22Rv1 (cell line): ENCODE measurements at regions not wholly inside any gene's neighbourhood (a gene's known extent, or its start where the extent isn't known, plus 50 kb on each side); places are given as distances from the start of the nearest gene placed in this dataset.

ENCODE experiments used
- H3K27ac ChIP-seq: fragments of 450-650 bp; 2 replicates; pipeline ENCODE4 v1.5.1; 2017
- ZFX ChIP-seq: fragments of 450-650 bp; IDR thresholded peaks from 2 replicates; pipeline ENCODE4 v1.6.1; 2017; ENCODE audit warnings: antibody characterized with exemption, borderline replicate concordance
- TF ChIP-seq, protein P1 (sequence below): fragments of 450-650 bp; IDR thresholded peaks from 2 replicates; pipeline ENCODE4 v1.5.1; 2017; ENCODE audit warnings: mild to moderate bottlenecking

- no peak for TF ChIP-seq ZFX
- TF ChIP-seq, protein P1, sequence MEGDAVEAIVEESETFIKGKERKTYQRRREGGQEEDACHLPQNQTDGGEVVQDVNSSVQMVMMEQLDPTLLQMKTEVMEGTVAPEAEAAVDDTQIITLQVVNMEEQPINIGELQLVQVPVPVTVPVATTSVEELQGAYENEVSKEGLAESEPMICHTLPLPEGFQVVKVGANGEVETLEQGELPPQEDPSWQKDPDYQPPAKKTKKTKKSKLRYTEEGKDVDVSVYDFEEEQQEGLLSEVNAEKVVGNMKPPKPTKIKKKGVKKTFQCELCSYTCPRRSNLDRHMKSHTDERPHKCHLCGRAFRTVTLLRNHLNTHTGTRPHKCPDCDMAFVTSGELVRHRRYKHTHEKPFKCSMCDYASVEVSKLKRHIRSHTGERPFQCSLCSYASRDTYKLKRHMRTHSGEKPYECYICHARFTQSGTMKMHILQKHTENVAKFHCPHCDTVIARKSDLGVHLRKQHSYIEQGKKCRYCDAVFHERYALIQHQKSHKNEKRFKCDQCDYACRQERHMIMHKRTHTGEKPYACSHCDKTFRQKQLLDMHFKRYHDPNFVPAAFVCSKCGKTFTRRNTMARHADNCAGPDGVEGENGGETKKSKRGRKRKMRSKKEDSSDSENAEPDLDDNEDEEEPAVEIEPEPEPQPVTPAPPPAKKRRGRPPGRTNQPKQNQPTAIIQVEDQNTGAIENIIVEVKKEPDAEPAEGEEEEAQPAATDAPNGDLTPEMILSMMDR: no peak
- no peak overlapping the region for H3K27ac ChIP-seq
Observed at GRCh38 chr6:91241946-91242613, 655.2 kb upstream of the MAP3K7 start.

DNA sequence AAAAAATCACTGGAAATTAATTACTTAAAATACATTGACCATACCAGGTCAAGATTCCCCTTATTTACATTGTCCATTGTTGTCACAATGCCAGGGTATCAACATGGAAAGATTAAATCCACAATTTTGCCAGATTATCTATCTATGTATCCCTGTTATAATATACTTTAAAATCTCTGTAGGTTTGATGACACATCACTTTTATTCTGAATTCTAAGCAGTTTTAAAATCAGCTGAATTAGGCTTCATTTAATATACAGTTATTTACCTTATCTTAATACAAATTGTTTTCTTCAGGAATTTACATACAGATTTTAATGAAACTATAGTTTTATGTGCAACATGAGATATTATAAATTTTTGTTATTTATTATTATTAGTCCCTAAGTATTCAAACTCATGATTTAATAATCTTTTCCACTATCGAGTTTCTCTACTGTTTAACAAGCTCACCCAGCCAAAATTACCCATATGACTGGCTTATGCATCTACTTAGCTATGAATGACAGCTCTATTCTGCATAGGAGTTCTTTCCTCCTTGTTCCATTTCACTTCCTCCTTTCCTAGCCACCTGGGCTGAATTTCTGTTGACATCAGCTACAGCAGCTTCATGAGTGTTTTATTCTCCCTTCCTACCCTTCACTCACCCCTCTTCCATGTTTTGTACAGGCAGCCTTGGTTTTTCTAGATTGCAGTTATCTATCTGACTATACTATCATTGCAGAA is 654.2 kb upstream of the MAP3K7 start:
- no peak for TF ChIP-seq ZFX
- TF ChIP-seq, protein P1: no peak
- H3K27ac ChIP-seq: no peak overlapping the region

- no peak overlapping the region for H3K27ac ChIP-seq
- TF ChIP-seq ZFX: no peak
- TF ChIP-seq, protein P1: no peak
Observed at GRCh38 chr6:91221072-91221720, 634.3 kb upstream of the MAP3K7 start.

GRCh38 chr6:91213229-91213901 is 626.5 kb upstream of the MAP3K7 start:
- H3K27ac ChIP-seq: no peak overlapping the region
- TF ChIP-seq ZFX: no peak
- TF ChIP-seq, protein P1: no peak

DNA sequence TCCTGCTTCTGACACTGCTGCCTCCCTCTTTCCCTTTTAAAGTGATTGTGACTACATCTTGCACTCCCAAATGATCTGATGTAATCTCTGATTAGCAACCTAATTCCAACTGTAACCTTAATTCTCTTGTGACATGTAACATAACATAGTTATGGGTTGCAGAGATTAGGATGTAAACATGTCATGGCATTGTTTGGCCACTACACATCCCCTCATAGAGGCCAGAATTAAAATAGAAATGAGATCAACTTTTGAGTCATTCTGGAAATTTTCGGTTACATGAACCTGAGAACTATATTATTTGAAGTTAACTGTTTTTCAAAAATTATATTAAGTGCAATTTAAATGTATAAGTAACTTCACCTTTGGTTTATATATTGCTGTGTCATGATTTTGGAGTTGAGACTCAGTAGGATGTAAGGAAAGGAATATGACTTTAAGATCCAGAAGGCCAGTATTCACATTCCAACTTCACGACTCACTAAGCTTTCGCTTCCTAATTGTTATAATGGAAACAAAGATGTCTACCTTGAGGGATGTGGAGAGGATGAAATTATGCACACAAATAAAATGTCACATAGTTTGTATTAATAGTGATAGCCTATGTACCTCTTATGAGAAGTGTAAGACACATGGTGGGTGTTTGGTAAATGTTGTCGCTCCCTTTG is 611.9 kb upstream of the MAP3K7 start:
- TF ChIP-seq ZFX: no peak
- TF ChIP-seq, protein P1: no peak
- H3K27ac ChIP-seq: no peak overlapping the region

GRCh38 chr6:91196729-91197128 is 609.9 kb upstream of the MAP3K7 start:
- H3K27ac ChIP-seq: no peak overlapping the region
- TF ChIP-seq, protein P1: no peak
- no peak for TF ChIP-seq ZFX
